B cell (primary cell): ENCODE measurements at regions not wholly inside any gene's neighbourhood (a gene's known extent, or its start where the extent isn't known, plus 50 kb on each side); places are given as distances from the start of the nearest gene placed in this dataset.
"Not testable (repeated sequence)": the region's sequence is repeated elsewhere in the genome, so short reads cannot be mapped to it uniquely, and the experiment has no call there.

Source experiments
- CTCF ChIP-seq: fragments of 200-600 bp; IDR thresholded peaks from one replicate; pipeline ENCODE4 v1.8.0; 2022; ENCODE audit warnings: antibody characterized with exemption, mild to moderate bottlenecking
- EZH2 ChIP-seq: IDR thresholded peaks from 2 replicates; pipeline ENCODE4 v1.6.1; 2012; ENCODE audit warnings: borderline replicate concordance, low read depth, mild to moderate bottlenecking, moderate library complexity, low read length; ENCODE audit not compliant: insufficient read depth, poor library complexity, severe bottlenecking

- TF ChIP-seq CTCF, EZH2: not testable (repeated sequence)
These were observed 451.7 kb downstream of the PCNX1 start for GRCh38 chr14:71358932-71359421.
